AG08395 (cell line): ENCODE measurements at regions not wholly inside any gene's neighbourhood (a gene's known extent, or its start where the extent isn't known, plus 50 kb on each side); places are given as distances from the start of the nearest gene placed in this dataset.
"Not testable (repeated sequence)": the region's sequence is repeated elsewhere in the genome, so short reads cannot be mapped to it uniquely, and the experiment has no call there.

Experiments
- DNase-seq: peaks from one replicate; pipeline ENCODE4 v3.0.0; 2012; ENCODE audit warnings: mixed read lengths, low spot score

DNA sequence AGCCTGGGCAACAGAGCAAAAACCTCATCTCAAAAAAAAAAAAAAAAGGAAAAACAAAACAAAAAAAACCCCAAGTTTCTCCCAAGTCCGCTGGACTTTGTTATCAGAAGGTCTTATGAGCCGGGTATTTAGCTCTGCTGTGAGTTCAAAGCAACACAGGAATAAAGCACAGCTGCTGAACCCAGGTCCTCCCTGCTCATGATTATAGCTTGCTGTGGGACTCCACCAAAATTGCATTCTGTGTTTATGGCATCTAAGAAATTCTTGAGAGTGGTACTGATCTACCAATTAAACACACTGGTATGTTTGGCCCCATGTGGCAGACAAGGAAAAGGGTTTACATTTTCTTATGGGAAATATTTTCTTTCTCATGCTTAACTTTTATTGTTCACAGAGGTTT is 93.6 kb upstream of the NEDD9 start:
- DNase-seq: no peak

DNA sequence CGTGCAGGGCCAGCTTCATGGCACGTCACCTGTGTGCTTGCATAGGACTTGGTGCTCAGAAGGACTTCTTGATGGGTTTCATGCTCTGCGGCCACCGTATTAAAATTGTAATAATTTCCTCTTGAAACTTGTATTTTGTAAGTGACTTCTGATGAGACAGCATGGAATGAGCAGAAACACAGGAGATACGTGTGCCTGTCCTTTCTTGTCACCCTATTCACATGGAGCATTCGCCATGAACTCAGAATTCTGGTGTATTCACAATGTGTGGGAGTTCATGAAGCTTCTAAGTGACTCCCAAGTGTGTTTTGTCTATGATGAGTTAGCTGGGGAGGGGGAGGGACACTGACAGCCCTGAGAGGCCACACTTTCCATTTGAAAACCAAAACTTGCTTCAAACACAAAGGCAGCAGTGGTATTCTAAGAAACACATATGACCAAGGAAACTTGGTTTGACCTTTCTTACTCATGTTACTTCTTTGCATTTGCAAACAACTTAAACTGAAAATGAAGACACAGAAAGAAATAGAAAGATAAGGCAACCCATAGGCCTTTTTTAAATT is 92.1 kb upstream of the NEDD9 start:
- no peak for DNase-seq

DNA sequence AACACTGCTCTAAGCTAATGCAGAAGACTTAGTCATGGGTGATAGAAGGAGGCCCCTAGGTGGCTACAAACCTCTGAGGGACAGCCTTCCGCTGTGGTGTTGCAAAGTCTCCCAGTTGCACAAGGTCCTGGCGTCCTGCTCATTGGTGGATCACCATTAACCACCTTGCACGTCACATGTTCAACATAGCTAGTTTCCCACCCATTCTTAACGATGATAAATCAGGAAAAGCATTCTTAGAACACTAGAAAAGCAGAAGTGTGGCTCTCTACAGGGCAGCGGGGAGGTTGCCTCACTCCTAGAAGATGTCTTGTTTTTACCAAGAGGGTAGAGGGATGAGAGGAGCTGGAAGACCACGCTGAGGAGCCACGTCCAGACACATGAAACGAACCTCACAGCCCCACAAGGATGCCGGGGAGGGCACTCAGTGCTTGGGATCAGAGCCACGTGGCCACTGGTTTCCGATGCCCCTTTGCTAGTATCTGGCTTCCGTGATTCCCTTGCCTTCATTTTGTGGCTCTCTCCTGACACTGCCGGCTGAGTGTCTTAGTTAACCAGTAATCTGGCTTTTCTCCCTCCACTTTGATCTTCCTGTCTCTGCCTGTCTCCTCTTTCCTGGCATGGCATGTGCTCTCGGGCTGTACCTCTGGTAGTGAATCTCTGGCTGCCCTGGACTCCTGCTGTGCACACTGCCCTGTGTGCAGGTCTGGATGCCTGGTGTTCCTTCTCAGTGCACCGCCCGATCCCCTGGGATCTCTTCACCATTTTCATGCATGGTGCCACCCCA is 91.4 kb upstream of the NEDD9 start:
- no peak for DNase-seq

DNA sequence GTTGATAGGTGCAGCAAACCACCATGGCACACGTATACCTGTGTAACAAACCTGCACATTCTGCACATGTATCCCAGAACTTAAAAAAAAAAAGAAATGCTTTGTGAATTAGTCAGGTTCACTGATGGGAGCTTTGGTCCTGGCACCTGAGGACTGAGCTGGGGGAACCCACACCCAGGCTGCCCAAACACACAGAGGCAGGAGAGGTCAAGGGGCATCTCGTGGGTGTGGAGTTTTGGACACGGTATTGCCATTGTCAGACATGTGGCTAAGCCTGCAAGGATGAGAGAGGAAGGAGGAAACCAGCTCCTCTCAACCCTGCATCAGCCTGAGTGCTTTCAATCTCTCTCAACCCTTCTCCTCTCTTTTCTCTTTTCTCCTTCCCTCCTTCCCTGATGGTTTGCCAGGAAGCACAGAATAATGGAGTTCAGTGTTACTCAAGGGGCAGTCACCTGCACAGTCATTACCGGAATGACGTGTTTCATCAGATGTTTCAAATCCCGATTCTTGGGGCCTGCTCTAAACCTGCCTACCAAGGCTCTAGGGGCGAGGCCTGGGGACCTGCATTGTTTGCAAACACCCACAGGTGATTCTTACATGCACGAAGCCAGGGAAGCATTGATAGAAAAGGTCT is 89.9 kb upstream of the NEDD9 start:
- DNase-seq: no peak

DNA sequence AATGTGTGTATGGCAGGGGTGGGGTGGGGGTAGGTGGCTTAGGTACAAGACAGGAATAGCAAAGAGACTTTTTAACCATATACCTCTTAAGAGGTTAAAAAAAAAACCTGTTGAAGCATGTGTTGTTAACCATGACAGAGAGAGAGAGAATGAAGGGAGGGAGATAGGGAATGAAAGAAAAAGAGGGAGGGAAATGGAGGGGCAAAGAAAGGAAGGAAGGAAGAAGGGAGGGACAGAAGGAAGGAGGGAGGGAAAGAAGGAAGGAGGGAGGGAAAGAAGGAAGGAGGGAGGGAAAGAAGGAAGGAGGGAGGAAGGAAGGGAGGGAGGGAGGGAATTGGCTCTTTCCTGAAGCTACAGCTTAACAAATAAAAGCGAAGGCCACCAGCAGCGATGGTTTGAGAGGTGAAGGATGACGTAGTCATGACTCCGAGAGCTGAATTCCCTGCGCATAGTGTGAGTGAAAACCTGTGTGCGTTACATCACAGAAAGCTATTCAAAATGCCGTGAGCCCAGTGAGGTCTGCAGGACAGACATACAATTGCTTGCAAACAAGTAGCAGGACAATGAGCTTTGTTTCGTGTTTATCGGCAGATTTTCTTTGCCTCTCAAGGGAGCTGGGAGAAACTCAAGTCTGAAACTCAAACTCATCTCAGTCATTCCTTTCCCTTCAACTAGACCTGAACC is 88.6 kb upstream of the NEDD9 start:
- no peak for DNase-seq

DNA sequence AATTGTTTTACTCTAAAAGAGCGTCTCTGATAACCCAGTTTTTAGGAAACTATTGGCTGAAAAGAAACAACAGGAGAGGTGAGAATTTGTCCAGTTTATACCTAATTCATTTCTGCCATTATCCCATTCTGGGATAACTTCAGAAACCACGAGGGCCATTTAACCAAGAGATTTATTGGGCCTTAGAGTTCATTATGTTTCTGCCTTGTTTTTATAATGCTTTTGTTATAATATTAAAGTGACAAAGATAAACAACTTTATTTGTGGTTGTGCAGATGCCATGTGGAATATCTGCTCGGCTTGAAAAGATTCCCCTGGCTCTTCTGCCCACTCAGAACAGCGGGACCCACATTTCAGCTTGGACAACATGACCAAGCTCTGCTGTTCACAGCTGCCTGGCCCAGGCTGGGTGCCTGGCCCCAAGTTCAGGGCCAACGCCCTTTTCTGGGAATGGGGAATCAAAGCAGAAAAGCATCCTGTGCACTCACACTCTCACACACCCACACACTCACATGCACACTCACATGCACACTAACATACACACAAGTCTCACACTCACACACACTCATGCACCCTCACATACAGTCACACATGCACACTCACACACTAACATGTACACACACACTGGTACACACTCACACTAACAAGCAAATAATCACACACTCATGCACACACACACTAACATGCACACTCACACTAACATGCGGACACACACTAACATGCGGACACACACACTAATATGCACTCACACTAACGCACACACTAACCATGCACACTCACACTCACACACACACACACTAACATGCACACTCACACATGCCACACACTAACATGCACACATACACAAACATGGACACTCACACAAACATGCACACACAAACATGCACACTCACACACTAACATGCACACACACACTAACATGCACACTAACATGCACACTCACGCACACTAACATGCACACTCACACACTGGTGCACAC is 86.7 kb upstream of the NEDD9 start:
- DNase-seq: peak; percentile 11

DNA sequence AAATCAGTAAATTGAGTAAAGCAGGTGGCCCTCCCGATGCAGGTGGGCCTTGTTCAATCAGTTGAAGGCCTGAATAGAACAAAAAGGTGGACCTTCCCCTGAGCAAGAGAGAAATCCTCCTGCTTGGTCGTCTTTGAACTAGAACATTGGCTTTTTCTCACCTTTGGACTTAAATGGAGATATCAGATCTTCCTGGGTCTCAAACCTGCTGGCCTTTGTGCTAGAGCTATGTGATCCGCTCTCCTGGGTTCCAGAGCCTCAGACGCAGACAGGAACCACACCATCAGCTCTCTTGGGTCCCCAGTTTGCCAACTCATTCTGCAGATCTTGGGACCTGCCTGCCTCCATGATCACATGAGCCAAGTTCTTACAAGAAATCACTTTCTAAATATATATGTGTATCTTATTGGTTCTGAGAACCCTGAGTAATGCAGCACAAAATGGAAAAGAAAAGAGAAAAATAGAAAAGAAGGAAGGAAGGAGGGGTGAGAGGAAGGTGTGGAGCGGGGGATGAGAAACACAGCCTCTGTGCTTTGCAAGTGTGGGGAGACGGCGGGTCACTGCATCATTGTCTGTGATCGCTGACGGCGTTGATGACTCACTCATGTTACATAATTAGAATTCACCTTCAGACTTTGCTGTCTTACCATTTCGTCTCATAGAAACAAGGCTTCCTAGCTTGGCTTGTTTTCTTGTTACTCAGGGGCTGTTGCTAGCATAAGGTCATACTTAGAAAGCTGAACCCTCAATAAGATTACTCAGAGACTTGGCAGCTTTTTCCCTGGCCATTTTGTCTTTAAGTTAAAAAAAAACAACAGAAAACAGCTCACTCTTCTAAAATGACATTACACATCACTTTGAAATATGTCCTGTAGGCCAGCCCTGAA is 85.7 kb upstream of the NEDD9 start:
- peak; percentile 90 for DNase-seq

DNA sequence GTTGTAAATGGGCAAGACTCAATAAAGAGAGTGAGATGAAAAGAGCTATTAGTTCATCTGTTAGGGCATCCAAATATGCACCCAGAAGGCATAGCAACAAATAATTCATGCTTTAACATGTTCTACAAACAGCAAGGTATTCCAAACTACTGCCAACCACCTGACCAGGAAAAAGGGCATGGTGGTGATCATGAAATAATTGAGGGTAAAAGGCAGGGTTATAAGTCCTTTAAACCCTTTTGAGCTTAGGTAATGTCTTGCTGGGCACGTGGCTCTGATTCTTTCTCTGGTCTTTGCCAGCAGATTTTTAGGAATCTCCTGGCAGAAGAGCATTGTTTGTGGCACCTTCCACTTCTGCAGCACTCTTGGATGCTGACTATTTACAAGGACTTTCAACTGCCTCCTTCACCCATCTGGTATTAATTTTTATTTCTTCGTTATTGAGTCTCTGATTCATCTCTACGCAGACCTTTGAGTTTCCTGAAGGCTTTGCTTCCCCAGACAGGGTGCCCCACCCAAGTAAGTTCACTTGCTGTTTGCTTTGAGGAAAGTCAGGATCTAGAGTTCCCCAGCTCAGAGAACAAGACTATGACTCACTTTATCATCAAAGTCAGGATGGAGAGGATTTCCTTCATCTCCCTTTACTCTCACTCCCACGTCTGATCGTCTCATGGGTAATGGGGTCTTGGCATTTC is 83.4 kb upstream of the NEDD9 start:
- peak; percentile 69 for DNase-seq

DNA sequence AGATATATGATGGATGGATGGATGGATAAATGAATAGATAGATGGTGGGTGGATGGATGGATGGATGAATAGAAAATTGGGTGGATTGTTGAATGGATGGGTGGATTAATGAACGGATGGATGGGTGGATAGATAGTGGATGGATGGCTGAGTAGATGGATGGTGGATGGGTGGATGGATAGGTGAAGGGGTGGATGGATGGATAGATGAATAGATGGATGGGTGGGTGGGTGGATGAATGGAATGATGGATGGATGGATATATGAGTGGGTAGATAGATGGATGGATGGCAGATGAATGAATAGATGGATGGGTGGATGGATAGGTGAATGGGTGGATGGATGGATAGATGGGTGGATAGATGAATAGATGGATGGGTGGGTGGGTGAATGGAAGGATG is 80.7 kb upstream of the NEDD9 start:
- no peak for DNase-seq

DNA sequence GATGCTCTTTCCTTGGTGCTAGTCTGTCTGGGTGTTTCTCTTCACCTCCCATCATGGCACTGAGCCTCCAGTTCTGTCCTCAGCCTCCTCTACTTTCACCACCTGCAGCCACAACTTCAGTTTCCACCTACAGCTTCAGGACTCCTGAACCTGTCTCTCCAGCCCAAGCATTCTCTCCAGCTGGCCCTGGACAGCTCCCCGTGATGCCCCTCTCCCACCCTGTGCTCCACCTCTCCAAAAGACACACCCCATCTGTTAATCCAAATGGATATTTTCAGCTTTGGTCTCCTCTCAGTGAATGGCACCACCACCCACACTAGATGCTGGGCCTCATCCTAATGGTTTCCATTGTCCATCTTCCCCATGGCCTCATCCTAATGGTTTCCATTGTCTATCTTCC is 79.5 kb upstream of the NEDD9 start:
- DNase-seq: no peak

DNA sequence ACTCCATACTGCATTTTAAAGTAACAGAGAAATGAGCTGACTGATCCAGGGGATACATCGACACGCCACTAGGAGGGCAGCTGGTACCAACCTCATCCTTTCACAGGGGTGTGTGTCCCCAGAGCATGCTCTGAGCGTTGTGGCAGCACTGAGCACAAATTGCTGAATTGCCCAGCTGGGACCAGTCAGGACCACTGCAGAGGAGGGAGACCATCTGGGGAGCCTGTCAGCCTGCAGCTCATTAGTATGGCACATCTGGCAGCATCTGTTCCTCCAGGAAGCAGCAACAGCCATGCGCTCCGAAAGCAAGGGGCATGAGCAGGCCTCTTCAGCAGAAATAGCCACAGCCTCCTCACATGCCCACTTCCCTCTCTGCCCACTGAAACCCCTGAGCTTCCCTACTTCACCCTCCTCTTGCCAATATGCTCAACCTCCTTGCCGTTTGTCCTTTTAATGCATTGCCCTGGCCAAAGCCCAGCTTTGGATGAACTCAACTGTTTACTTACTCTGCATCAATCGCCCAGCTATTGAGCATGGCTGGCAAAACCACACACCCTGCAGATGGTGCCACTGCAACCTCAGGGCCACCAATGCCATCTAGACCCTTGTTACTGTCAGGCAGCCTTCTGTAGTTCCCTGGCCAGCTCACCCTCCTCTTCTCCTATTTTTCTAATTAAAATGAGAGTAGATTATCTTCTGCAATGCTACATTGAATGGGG is 77.6 kb upstream of the NEDD9 start:
- no peak for DNase-seq

DNA sequence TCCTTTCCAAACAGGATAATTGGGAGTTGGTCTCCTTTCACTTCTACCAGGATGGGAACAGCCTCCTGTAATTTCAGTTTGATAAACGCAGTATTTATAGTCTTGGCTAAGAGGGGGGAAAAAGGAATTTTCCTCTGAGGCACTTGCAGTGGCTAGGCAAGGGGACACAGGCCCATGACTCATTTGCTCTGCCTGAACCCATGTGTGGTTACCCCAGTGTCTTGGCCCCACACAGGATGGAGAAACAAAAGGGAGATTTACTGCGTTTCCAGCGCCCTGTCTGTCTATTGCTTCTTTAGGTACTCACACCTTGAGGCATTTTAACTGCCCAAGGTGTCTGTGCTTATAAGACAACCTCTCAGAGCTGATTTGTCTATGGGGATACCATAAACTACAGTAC is 74.8 kb upstream of the NEDD9 start:
- no peak for DNase-seq

DNA sequence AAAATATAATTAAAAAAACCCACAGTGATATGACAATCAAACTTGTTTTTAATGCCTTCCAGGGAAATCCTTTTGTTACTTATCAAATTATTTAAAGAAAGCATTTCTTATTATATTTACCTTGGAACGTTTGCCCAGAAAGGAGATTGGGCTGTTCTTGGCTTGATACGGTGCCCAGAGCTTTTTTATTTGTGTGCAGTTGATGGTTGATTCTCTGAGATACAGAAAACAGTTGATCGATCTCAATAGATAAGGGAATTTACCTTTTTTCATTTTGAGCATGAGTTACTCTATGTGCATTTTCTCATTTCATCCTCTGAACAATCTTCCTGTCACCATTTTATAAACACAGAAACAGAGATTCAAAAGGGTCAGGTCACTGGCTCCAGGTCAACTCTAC is 72.5 kb upstream of the NEDD9 start:
- DNase-seq: no peak

DNA sequence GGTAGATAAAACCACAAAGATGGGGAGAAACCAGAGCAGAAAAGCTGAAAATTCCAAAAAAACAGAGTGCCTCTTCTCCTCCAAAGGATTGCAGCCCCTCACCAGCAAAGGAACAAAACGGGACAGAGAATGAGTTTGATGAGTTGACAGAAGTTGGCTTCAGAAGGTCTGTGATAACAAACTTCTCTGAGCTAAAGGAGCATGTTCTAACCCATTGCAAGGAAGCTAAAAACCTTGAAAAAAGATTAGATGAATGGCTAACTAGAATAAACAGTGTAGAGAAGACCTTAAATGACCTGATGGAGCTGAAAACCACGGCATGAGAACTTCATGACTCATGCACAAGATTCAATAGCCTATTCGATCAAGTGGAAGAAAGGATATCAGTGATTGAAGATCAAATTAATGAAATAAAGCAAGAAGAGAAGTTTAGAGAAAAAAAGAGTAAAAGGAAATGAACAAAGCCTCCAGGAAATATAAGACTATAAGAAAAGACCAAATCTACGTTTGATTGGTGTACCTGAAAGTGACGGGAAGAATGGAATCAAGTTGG is 67.5 kb upstream of the NEDD9 start:
- DNase-seq: not testable (repeated sequence)

DNA sequence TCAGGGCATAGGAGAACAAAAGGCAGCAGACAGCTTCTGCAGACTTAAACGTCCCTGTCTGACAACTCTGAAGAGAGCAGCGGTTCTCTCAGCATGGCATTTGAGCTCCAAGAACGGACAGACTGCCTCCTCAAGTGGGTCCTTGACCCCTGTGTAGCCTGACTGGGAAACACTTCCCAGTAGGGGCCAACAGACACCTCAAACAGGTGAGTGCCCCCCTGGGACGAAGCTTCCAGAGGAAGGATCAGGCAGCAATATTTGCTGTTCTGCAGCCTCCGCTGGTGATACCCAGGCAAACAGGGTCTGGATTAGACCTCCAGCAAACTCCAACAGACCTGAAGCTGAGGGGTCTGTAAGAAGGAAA is 66.9 kb upstream of the NEDD9 start:
- DNase-seq: not testable (repeated sequence)

DNA sequence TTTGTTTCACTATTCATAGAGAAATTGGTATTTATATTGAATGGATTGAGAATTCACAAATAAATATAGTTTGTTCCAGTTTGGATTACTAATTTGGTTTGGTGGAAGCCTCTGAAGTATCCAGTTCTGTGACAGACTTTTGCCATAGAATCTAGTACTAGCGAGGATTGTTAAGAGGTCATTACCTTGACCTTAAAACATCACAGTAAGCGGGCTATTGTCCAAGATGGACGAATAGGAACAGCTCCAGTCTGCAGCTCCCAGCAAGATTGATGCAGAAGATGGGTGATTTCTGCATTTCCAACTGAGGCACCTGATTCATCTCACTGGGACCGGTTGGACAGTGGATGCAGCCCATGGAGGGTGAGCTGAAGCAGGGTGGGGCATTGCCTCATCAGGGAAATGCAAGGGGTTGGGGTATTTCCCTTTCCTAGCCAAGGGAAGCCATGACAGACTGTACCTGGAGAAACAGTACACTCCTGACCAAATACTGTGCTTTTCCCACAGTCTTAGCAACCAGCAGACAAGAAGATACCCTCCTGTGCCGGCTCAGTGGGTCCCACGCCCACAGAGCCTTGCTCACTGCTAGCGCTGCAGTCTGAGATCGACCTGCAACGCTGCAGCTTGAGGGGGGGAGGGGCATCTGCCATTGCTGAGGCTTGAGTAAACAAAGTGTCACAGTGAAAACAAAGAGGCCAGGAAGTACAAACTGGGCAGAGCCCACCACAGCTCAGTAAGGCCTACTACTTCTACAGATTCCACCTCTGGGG is 66.4 kb upstream of the NEDD9 start:
- no peak for DNase-seq

DNA sequence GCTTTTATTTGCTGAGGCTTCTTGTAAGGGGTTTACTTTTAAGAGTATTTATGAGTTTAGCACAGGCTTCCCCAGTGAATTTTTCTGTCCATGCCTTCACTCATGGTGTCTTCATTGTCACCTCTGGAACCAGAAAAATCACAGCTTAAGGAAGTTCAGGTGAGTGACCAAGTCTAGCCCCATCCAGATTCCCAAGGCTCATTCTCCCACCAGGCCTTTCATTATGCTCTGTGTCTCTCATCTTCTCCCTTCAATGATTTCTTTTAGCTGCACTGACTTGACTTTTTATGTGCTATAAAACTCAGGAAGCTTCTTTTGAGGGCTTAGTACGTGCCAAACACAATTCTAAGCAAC is 64.9 kb upstream of the NEDD9 start:
- DNase-seq: no peak
